Stimulated activated CD4-positive, alpha-beta T cell treated with anti-CD3 and anti-CD28 coated beads, Interleukin-1b, Interleukin-23, amount 100 ng/mL, for 48 hours (primary cell): ENCODE measurements at regions not wholly inside any gene's neighbourhood (a gene's known extent, or its start where the extent isn't known, plus 50 kb on each side); places are given as distances from the start of the nearest gene placed in this dataset.

Experiments
- DNase-seq: peaks from one replicate; pipeline ENCODE4 v3.0.0-alpha.2; 2020

GRCh38 chr7:11895337-11895736 lies 63.3 kb upstream of the THSD7A start:
- DNase-seq = no peak

DNA sequence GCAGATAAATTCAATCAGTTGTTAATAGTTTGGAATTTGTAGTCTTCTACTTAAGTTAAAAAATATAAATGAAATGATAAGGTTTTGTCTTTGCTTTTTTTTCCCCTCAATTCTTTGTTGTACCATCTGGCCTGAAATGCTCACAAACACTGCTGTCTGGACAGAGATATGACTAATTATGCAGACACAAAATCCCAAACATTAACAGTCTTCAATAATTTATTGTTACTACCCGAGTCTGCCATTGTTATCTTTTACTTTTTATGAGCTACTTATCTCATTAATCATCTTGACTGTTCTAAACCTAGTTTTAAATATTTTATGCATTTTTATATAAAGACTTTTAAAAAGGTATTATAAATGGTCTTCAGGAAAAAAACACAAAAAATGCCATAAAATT lies 64.7 kb upstream of the THSD7A start:
- no peak for DNase-seq

DNA sequence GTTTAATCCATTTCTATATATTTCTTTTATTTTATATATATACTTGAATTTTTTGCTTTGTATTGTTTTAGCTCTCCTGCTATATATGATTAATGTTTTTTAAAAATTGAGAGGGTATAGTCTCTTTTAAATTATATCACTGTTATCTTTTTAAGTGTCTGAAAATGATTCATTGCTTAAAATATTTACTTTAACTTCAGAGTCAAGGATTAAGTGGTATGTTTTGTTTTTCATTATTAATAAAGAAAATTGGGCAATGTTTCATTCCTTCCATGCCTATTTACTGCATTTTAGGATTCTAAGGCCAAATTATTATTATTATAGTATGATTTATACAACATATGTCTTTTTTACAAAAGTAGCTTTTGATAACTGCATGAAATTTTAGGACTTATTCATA lies 67.2 kb upstream of the THSD7A start:
- no peak for DNase-seq

DNA sequence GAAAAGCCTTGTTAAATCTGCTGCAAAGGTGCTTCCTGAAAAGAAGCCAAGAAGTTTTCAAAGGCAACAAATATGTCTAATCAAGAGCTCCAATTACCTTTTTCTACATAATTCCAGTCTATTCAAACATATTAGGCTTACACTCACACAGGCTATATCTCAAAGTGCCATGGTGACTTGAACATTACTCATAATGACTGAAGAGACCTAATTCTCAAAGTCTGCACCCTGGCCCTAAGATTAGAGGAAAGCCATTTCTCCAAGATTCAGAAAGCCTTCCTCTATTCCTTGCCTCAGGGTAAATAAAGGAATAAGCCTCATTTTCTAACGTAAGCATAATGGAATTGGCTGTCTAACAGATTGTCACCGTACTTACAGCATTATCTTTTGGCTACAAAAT lies 78.3 kb upstream of the THSD7A start:
- DNase-seq = no peak

GRCh38 chr7:11911900-11912299 lies 79.9 kb upstream of the THSD7A start:
- no peak for DNase-seq

- no peak for DNase-seq
Observed at GRCh38 chr7:11914645-11915044, 82.6 kb upstream of the THSD7A start.

- no peak for DNase-seq
Observed at GRCh38 chr7:11923376-11923930, 91.5 kb upstream of the THSD7A start.

DNA sequence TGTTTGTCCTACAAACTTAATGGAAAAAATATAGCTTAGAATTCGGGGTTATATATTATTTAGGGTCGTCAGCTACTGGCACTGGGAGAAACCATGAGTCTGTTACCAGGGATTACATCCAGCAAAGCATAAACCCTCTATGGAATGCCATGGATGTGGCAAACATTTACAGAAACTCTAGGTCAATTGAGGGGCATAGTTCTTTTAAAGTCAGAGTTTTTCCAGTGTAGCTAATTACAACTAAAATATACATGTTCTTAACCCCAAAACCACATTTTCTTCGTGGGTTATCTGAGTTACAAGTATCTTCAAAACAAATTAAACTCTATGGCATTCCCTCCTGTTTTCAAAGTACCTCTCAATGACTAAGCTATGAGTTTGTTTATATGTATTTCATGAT lies 99.3 kb upstream of the THSD7A start:
- no peak for DNase-seq

DNA sequence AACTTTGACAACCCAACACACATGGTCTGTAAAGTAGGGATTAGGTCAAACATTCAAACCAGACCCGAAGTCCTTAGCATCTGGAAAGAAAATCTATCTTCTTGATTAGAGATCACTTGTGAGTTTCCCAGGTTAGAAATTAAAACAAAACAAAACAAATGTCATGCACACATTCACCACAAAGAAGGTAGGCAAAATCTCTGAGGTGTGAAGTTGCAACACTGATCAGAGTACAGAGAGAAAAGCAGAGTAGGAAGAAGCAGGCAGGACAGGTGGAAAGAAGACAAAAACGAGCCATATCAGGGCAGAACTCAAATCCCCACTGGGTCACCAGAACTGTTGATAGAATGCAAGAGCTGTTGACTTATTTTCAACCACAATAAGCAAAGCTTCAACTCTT lies 102.8 kb upstream of the THSD7A start:
- DNase-seq = no peak

GRCh38 chr7:11935905-11936304 lies 103.9 kb upstream of the THSD7A start:
- no peak for DNase-seq

GRCh38 chr7:11946794-11947193 lies 114.8 kb upstream of the THSD7A start:
- DNase-seq = no peak

DNA sequence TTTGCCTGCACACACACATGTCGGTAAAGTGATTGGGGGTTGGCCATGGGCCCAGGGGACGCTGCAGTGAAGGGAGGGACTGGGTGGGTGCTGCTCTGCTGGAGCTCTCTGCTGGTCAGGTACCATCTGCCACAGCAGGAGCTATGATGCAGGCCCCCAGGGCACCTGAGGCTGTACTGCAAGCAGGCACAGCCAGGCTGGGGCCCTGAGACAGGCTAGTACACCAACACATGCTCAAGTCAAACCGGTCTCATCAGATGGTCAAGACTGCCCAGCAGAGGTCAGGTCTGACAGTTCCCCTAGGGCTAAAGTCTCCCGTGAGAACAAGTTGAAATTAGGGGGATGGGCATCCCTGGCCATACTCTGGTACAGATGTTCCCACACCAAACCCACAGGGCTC lies 118.3 kb upstream of the THSD7A start:
- no peak for DNase-seq

DNA sequence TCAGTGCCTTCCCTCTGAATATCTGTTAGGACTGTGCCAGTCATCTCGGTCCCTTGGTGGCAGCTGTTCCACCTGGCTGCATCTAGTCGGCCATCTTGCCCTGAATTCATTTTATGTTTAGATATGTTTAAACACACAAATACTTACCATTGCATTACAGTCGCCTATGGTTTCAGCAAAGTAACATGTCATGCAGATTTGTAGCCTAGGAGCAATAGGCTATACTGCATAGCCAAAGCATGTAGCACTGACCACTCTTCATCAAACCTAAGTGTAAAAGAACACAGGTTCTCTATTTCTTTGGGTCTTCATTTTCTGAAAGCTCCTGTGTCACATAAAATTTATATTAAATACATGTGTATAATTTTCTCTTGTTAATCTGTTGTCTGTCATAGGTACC lies 118.9 kb upstream of the THSD7A start:
- DNase-seq = no peak

DNA sequence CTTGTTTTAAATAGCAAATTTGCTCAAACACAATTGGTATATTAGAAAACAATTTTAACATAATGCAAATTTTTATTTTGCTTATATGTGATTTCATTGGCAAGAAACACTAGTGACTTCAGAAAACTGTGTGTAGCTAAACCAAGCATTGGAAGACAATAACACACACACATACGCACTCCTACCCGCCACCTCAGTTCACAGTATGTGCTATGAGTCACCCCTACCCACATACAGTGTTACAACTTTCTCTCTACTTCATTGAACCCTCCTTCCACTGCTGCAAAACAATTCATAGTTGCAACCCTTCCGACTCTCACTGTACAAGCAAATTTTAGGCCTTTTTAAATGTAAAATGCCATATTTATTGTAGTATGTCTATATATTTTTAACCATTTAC lies 119.9 kb upstream of the THSD7A start:
- no peak for DNase-seq

DNA sequence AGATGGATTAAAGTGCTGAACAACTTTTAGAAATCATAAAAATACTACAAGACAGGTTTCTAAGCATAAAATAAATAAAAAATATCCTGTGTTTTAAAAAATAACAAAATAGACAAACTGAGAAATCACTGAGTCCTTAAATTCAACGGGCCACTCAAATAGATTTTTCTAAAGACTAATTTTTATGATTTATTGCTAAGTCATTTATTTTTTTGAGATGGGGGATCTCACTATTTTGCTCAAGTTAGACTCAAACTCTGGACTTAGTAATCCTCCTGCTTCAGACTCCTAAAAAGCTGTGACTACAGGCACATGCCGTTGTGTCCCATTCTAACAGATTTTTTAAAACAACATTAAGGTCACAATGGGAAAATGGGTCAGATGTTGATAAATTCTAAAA lies 121.0 kb upstream of the THSD7A start:
- no peak for DNase-seq

GRCh38 chr7:11956991-11957390 lies 125.0 kb upstream of the THSD7A start:
- no peak for DNase-seq

GRCh38 chr7:11957956-11958355 lies 126.0 kb upstream of the THSD7A start:
- no peak for DNase-seq

DNA sequence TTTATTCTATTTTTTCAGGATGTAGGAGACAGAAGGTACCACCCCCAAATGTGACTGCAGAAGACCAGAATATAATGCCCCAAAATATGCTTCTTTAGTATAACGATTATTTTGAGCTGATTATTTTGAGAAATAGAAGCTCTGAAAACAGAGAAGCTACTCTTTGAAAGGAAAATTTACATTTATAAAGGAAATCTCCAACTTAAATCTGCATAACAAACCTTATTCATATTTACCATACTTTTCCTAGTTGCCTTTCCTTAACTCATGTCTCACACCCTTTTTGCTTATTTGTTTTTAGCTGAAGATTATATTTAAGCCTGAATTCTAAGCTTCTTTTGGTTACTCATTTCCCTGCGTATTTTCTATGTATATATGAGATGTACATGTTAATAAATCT lies 127.1 kb upstream of the THSD7A start:
- DNase-seq = no peak

GRCh38 chr7:11960621-11961020 lies 128.6 kb upstream of the THSD7A start:
- DNase-seq = no peak

DNA sequence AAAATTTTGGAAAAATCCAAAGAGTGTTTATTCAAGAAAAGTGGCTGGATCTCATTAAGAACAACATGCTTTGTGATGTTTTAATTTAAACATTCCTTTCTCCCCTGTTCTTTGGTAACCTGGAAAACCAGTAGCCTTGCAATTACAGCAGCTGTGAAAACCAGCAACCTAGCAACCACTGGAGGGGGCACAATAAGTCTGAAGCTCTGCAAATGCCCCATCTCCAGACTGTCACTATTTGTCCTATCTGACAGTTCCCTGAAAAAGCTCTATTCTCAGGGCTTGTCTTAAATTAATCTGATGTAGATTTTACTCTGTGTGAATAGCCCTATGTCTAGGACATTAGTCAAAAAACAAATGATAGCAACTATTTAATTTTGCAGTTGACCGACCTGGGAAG lies 137.6 kb upstream of the THSD7A start:
- DNase-seq = no peak

DNA sequence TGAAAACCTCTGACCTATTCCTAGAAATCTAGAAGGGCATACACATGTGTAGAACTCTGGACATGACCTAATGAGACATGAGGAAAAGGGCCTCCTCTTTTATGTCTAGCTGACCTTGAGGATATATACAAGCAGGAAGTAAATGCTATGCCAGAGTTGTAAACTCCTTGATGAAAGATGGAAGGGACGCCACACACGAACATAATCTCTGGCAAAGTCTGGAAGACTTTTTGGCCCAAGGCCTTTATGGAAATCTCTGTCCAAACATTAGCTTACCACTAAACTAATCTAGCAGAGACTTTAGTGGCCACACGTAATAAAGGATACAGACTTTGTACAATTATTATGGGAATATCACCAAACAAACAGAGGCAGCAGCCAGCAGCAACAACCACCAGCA lies 138.1 kb upstream of the THSD7A start:
- DNase-seq = no peak

DNA sequence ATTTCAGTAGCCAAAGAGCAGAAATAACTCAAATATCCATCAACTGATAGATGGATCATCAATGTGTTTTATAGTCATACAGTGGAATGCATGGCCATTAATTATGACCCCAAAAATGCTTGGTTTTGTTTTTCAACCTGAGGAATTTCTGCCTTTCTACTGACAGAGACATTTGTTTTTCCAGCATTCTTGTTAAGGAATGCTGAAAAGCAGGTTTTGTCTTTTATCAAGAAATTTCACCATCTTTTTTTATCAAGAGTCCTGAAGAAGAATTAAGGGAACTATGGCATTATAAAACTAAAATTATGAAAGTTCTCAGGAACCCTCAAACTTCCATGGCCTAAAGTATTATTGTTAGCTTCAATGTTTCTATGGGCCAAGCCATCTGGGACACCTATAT lies 153.4 kb upstream of the THSD7A start:
- no peak for DNase-seq

- DNase-seq = no peak
Observed at GRCh38 chr7:11985971-11986370, 154.0 kb upstream of the THSD7A start.

DNA sequence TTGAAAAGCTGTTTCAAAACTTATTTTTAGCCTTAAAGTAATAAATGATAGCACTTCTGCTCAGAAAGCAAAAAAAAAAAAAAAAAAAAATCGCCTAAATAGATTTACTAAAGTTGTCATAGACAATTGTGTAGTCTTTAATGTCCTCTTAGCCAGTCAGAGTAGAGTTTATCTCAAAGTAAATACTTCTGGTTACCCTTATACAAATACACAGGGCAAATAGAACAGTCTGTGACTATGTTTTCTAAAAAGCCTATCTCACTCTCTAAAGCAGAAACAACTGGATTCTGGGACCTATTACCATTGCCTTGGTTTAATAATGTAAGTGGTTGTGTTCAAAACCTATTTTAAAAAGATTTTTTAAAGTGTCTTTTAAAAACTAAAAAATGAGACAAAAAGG lies 156.2 kb upstream of the THSD7A start:
- DNase-seq = no peak

- DNase-seq = no peak
Observed at GRCh38 chr7:12002428-12002827, 170.4 kb upstream of the THSD7A start.

DNA sequence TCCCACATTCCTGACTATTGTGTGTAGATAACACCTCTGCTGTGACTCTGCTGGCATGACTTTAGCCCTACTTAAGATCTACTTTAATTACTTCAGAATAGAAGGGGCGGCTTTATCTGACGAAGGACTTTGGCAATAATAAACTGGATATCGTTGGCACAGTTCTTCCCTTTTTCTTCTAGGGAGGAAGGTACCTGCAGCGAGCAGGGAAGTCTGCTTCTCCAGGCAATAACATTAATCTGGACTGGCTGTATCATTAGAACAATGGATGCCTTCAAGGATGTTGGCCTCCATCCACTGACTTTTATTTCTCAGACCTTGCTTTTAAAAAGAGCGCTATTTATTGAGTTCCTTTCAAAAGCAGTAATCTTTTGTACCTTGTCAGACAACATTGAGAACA lies 172.6 kb upstream of the THSD7A start:
- no peak for DNase-seq
